Activated CD4-positive, alpha-beta T cell treated with anti-CD3 and anti-CD28 coated beads, Interleukin-2, amount 50 U/mL, for 16 hours (primary cell): ENCODE measurements at regions not wholly inside any gene's neighbourhood (a gene's known extent, or its start where the extent isn't known, plus 50 kb on each side); places are given as distances from the start of the nearest gene placed in this dataset.

Source experiments
- DNase-seq: peaks from one replicate; pipeline ENCODE4 v3.0.0-alpha.2; 2020

DNA sequence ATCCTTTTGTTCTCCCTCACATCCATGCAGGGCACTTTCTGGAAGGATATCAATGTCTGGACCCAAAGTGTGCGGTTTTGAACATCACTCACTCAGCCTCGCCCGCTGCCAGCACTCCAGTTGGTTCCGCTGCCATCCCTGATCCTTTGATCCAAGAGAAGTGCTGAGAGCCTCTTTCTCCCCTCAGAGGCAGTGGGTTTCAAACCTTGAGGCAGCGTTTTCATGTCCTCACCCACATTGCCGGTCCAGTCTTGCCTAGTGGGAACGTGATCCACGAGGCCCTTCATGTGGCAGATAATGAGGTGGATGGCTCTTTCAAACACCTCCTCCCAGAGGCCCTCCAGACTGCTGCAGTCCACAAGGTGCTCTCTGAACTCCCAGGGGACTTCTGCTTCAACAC lies 122.2 kb downstream of the ACTL8 start:
- no peak for DNase-seq

DNA sequence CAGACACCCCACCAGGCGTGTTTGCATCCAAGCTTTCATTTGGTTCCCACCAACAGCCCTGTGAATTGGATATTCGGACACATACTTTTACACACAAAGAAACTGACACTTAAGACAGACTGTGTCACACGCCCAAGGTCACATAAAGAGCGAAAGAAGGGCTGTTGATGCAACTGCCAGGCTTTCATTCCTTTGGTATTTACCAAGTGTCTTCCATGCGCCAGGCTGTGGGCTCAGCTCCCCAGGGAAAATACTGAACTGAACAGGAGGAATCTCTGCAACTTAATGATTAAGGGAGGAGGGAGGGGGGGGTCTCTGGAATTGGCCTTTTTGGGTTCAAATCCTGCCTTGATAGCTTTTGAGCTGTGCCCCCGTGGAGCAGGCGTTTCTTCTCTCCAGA lies 122.8 kb downstream of the ACTL8 start:
- no peak for DNase-seq

DNA sequence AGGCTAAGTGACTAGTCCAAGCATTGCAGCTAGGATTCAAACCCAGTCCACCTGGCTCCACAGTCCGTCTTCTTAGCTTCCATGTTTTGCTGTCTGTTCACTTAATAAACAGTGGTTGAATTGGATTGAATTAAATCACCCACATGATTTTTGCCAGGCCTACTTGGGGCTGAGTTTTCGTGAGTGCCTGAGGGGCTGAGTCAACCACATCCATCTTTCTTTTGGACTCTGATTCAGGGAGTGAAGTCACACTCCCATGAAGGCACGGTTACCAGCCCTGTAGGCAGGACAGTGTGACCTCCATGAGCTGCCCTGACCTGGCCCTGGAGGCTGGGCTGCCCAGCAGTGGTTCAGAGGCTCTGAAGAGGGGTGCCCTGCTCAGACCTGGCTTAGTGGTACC lies 123.7 kb downstream of the ACTL8 start:
- no peak for DNase-seq

DNA sequence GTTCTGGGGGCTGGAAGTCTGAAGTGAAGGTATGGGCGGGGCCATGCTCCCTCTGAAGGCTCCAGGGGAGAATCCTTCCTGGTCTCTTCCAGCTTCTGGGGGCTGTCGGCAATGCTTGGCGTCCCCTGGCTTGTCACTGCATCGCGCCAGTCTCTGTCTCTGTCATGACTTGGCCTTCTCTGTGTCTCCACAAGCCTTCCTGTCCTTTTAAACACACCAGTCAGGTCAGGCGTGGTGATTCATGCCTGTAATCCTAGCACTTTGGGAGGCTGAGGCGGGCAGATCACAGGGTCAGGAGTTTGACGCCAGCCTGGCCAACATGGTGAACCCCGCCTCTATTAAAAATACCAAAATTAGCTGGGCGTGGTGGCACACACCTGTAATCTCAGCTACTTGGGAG lies 125.3 kb downstream of the ACTL8 start:
- DNase-seq, result no peak

DNA sequence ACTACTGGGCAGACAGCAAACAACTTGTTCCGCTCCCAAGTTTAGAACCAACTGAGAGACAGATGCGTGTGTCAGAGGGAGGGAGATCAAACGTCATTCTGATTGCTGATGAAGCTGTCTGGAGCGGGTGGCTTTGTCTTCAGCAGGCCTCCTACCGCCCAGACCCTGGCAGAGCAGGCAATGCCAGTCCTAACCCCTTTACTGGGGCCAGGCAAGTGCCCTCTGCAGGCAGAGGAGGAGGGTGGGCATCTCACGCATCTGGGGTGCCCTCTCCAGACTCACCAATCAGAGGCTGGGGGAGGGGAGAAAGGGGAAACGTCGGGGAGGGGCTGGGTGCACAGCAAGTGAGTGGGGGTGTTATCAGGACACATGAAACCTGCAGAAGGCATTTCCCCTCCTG lies 126.6 kb downstream of the ACTL8 start:
- DNase-seq, result no peak

DNA sequence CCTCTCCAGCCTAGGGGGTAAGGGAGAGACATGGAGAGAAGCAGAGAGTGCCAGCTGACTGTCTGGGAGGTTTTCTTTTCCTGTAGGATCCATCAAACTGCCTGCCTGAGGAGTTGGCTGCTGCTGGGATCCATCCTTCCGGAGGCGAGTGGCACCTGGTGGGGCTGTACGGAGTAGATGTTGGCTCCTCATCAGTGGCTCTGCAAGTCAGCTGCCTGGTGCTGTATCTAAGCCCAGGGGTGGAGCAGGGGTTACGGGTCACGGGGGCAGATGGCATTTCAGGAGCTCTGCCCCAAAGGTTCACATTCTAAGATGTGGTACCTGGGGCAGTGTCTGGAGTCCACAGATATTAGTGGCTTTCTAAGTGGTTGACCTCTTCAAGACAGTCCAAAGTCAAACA lies 128.0 kb downstream of the ACTL8 start:
- DNase-seq, result no peak

GRCh38 chr1:17883662-17884395 lies 128.7 kb downstream of the ACTL8 start:
- no peak for DNase-seq

DNA sequence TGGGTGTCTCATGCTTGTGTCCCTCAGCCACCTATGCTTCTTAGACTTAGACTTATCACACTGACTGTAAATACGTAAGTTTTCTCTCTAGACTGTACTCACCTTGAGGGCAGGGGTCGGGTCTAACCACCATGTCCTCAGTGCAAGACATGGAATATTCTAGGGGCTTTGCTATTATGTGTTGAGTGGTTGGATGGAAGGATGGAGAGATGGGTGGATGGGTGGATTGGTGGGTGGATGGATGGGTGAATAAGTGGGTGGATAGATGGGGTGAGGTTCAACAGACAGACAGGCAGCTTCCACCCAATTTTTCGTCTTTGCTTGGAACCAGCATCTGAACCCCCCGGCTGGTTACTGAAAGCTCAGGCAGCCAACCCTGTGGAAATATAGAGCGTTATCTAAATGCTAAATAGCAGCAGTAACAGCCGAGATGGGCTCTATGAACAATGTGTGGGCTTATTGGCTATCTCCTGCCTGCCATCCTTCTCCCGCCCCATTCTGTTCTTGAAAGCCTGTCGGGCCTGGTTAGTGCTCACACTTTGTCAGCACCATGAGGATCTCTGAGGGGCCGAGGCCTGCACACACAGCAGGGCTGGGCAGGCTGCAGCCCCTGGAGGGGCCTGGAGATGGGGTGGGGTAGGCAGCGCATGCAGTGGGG lies 130.7 kb downstream of the ACTL8 start:
- DNase-seq, result no peak

- no peak for DNase-seq
Observed at GRCh38 chr1:17886386-17886785, 131.3 kb downstream of the ACTL8 start.

DNA sequence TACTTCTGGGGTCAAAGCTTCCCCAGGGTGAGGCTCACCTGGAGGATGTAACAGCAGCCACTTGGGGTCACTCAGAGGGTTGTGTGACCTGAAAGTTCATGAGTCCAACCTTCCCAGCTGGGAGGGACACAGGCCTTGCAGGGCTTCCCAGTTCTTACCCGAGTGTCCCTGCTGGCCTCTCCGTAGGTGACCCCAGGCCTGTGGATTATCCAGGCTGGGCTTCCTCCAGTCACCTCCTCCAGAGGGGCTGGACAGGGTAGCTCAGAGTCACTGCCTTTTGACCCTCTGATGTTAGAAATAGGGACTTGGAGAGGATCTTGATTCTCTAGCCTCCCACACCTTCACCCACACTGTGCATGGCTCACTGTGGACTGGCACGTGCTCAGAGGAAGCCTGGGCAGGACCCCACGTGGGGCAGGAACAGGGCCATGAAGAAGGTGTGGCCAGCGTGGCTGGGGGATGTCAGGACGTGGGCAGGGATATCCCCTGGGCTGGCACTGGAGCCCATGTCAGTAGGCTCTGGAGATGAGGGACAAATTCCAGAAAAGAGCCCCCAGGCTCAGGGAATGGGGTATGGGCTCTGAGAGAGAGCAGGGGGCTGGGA lies 131.8 kb downstream of the ACTL8 start:
- no peak for DNase-seq

GRCh38 chr1:17887661-17888371 lies 132.7 kb downstream of the ACTL8 start:
- DNase-seq, result no peak

DNA sequence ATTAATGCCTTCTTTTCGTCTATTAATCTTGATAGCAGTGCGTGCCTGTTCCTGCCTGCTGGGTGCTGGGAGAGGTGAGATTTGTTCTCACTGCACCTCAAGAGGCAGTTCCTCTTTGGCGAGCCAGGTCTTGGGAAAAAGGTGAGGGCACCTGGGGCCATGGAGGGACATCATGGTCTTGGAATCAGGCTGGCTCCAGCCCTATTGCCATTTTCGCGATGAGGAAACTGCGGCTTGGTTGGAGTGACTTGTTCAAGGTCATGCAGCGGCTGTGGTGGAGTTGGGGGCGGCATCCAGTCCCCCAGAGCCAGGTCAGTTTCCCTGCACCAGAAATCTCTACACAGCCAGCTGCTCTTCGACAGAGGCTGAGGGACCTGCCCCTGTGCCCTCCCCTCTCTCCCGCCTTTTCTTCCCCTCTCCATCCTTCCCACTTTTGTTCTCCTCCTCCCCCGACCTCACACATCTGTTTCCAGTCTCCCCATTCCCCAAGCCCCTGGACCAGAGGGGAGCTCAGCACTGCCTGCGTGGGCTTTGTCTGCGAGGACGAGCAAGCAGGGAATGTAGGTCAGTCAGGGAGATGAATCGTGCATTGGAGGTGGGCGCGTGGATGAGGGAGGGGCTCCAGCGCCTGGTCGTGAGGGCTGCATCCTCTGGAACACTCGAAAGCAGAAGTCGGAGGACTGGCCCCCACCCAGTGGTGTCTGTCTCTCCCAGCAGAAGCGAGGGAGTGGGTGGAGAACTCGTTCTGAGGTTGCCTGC lies 135.1 kb downstream of the ACTL8 start:
- DNase-seq, result no peak

DNA sequence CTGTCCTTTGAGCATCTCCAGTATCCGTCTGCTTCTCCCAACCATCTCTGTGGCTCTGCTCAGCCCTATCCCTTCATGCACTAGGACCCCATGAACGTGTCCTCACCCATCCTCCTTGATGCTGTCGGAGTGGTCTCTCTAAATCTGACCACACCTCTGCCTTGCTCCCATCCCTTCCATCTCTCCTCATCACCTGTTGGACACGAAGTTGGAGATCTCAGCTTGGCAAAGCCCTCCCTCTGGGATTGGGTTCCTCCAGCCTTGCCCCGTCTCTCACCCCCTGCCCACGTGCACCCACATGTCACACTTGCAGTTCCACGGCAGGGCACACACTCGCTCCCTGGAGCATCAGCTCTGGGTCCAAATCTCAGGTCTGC lies 135.7 kb downstream of the ACTL8 start:
- no peak for DNase-seq

- no peak for DNase-seq
Observed at GRCh38 chr1:17891205-17892110, 136.3 kb downstream of the ACTL8 start.

DNA sequence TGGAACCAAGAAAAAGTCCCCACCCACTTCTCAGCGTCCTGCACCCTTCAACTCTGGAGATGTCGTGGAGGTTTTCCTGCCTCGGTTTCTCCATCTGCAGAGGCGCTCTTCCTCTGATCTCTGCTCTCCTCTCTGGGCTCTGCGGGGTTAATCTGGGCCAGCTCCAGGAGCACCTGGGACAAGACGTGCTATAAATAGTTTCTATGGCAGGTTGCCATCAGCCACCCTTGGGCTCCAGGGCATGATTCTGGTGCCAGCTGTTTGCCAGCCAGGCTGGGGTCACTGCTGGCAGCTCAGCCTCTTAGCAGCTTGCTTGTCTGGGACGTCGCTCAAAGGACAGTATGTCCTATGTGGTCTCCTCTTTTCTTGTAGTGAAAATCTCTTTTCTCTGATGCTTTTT lies 137.1 kb downstream of the ACTL8 start:
- DNase-seq, result no peak

- DNase-seq, result no peak
Observed at GRCh38 chr1:17892851-17893250, 137.7 kb downstream of the ACTL8 start.

GRCh38 chr1:17893891-17894631 lies 138.9 kb downstream of the ACTL8 start:
- DNase-seq, result no peak

GRCh38 chr1:17895401-17895800 lies 140.3 kb downstream of the ACTL8 start:
- DNase-seq, result no peak

- no peak for DNase-seq
Observed at GRCh38 chr1:17895986-17896385, 140.9 kb downstream of the ACTL8 start.

DNA sequence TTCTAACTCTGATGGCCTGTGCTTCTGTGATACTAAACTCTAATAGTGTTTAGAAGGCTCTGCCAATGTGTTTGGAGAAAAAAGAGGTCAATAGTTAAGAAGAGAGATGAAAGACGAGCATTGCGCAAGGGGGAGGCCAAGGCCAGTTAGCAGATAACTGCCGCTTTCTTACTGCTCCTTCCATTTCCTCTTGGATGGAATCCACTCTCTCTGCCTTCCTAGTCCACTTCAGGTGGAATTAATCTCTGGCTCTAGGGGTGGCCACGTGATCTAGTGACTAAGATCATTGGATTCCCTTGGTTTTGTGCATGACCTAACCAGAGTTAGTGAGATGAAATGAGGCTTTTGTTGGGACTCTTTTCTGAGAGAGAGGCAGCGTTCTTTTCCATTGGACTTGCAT lies 148.3 kb downstream of the ACTL8 start:
- DNase-seq, result no peak

DNA sequence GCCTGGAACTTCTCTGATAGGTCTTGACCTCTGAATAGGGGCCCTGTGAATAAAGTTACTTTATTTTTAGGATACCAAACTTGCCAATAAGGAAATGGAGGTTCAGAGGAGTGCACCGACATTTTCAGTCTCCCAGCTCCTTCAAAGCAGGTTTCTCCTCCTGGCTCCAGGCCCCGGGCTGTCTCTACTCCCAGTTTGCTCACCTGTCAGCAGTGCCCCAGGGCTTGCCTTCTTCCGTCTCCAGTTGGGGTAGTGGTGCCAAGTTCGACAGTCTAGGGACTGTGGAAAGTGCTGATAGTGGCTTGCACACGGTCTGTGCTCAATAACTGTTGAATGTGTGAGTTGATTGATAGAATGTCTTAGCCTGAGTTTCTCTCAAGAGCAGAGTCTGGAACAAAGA lies 149.2 kb downstream of the ACTL8 start:
- DNase-seq, result no peak
